Epithelial cell of proximal tubule (primary cell): ENCODE measurements at regions not wholly inside any gene's neighbourhood (a gene's known extent, or its start where the extent isn't known, plus 50 kb on each side); places are given as distances from the start of the nearest gene placed in this dataset.

ENCODE experiments used
- DNase-seq: peaks from one replicate; pipeline ENCODE4 v3.0.0-alpha.2; 2011; ENCODE audit warnings: low read depth
- H3K4me3 ChIP-seq: 2 replicates; pipeline ENCODE4 v1.5.1; 2011; ENCODE audit warnings: low read depth, mild to moderate bottlenecking, low read length
- TF ChIP-seq, protein P1 (sequence below): conservative IDR thresholded peaks from 2 replicates; pipeline ENCODE4 v1.5.1; 2012; ENCODE audit warnings: low read depth, mild to moderate bottlenecking, low read length

DNA sequence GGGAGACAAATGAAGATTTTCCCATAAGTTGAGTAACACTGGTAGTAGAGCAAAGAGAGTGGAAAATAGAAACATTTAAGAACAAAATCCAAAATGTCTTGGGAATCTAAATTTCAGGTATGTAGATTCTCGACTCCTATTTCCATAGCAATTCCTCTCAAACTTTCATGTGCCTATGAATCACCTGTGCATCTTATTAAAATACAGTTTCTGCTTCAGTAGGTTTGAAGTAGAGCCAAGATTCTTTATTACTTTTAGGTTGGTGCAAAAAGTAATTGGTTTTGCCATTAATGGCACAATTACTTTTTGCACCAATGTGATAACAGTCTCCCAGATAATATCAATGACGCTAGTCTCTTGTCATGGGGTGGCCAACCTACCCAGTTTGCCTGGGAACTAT, 115.3 kb upstream of the SLC5A12 start:
- peak; percentile 71 for DNase-seq
- TF ChIP-seq, protein P1, sequence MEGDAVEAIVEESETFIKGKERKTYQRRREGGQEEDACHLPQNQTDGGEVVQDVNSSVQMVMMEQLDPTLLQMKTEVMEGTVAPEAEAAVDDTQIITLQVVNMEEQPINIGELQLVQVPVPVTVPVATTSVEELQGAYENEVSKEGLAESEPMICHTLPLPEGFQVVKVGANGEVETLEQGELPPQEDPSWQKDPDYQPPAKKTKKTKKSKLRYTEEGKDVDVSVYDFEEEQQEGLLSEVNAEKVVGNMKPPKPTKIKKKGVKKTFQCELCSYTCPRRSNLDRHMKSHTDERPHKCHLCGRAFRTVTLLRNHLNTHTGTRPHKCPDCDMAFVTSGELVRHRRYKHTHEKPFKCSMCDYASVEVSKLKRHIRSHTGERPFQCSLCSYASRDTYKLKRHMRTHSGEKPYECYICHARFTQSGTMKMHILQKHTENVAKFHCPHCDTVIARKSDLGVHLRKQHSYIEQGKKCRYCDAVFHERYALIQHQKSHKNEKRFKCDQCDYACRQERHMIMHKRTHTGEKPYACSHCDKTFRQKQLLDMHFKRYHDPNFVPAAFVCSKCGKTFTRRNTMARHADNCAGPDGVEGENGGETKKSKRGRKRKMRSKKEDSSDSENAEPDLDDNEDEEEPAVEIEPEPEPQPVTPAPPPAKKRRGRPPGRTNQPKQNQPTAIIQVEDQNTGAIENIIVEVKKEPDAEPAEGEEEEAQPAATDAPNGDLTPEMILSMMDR: no peak
- no peak overlapping the region for H3K4me3 ChIP-seq

DNA sequence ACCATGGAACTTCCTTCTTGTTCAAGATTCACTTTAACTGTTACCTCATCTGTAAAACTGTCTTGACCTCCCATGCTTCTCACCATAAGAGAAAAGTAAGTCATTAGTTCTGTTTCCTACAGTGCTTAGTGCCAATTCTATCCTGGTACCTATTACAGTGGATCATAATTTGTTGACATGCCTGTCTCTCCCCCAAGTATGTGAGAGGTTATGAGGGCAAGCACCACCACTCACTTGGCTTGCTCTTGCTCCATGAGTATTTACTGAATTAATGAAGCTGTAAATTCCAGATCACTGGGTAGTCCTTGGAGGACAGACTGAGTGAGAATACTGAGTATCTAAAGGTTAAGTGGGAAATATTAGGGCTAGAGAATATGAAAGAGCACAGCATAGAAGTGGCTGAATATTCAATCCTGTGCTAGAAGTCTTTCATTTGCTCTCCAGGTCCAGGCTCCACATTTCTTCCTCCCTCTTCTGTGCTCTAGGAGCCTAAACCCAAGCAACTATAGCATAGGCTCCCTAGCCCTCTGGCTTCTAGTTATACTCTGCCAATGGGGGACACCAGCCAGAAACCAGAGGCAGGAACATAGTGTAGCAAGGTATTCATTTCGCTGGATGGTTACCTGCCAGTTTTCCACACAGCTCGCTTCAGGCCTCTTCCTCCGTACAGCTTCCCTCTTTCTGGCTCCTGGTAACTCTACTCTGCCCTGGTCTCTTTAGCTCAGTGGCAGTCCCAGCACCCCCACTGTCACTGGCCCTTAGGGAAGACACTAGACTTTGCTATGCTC, 118.2 kb upstream of the SLC5A12 start:
- TF ChIP-seq, protein P1: no peak
- DNase-seq: no peak

DNA sequence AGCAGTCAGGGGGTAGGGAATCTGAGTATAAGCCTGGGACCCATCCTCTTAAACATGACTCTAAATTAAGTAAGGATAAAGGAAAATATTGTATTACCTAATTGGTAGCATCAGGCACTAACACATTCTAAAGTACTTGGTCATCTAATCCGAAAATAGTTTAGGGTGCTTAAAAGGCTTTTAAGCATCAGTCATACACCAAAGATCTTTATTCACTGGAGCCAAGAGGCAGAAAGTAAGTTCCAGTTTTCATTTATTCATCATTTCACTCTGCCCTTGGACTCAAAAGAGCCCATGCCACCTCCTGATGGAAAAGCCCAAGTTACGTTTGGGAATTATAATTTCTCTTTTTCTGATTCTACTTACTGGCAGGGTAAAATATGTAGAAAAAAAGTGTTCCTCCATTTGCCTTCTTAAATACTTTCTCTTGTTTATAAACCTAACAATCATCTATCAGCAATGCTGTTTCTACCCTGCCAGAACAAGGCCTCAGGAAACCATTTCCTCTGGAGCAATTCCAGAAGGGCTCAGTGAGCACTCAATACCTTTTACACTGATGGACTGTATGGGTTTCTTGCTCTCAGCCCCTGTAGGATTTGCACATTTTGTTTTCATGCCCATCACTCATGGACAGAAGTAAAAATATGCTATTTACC, 120.1 kb upstream of the SLC5A12 start:
- TF ChIP-seq, protein P1: no peak
- no peak overlapping the region for H3K4me3 ChIP-seq
- no peak for DNase-seq

More for the DNA sequence above, 118.2 kb upstream of the SLC5A12 start:
- no peak overlapping the region for H3K4me3 ChIP-seq

DNA sequence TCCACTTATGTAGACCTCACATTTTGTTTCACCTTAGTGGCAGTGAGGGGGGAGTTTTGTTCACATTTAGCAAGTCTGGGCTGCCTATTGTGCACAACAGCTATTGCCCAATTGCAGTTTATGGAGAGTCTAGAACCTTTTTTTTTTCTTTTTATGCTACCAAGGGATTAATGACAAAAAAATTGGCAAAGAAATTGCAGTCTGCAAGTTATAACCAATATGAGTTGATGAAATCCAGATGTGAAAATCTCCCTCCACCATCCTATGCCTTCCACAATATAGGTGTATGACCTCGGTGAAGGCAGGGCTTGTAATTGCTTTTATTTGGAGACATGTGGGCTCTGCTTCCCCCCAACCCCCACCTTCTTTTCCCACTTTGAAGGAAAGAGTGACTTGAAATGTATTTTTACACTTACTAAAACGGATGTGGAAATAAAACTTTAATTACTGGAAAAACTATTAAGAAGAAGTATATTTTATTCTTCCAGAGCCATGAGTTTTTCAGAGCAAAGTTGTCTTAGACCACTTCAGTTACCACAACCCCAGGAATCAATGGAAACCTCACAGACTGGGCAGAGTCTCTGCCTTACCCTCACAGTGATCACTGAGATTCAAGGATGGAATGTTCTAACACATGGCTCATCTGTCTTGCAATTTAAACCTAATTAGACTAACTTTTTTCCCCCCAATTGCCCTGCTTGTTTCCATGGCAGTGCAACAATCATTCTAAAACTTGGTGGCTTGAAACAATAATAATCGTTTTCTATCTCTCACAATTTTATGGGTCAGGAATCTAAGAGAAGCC, 120.8 kb upstream of the SLC5A12 start:
- no peak for DNase-seq
- no peak overlapping the region for H3K4me3 ChIP-seq
- TF ChIP-seq, protein P1: no peak

DNA sequence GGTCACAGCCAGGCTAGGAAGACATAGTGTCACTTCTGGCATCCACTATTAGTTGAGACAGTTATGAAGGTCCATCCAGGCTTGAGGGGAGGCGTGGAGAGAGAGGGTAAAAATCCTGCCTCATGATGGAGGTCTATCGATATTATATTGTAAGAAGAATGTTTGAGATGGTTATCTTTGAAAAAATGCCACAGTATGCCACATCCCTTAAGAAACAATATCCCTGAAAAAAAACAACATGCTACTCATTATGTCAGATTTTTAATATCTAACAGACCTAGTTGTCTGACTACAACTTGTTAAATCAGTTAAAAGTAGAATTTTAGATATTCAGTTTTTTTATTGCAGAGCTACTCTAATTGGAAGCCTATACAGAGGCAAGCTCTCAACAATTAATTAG, 121.7 kb upstream of the SLC5A12 start:
- TF ChIP-seq, protein P1: no peak
- H3K4me3 ChIP-seq: no peak overlapping the region
- DNase-seq: no peak

DNA sequence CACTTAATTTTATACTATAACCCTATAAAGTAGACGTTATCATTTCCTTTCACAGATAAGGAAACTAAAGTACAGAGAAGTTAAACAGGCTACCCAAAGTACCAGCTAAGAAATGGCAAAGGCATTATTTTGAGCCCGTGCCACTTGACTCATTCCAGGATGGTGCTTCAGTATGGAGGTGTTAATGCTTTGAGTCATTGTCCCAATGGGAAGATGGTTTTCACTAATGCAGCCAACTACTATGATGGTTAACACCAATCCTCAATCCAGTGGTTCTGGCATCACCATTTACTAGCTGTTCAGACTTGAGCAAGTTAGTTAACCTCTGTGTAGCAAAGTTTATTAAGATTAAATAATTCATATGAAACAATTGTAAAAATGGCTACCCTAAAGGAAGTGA, 123.1 kb upstream of the SLC5A12 start:
- H3K4me3 ChIP-seq: no peak overlapping the region
- TF ChIP-seq, protein P1: no peak
- no peak for DNase-seq
